ENCODE measurements at regions not wholly inside any gene's neighbourhood (a gene's known extent, or its start where the extent isn't known, plus 50 kb on each side); places are given as distances from the start of the nearest gene placed in this dataset.

- TF ChIP-seq CTCF (IDR thresholded peaks at IDR 0.05) (no peak), POLR2A (IDR thresholded peaks at IDR 0.05) (no peak)
Observed at GRCh38 chr16:79503511-79503910, 97.0 kb downstream of the MAF start.
